ENCODE measurements at regions not wholly inside any gene's neighbourhood (a gene's known extent, or its start where the extent isn't known, plus 50 kb on each side); places are given as distances from the start of the nearest gene placed in this dataset.

- Mint-ChIP-seq H3K36me3 (no peaks in the 10 kb centered on the region), H3K4me3 (peak overlapping the region; percentile 5), H3K27me3 (no peaks in the 10 kb centered on the region), H3K9me3 (no peaks in the 10 kb centered on the region), H3K4me1 (ENCODE audit: unreplicated experiment) (peaks cover 16% of the 10 kb centered on the region), H3K27ac (no peak overlapping the region)
- no peak for TF ChIP-seq CTCF (conservative IDR thresholded peaks at IDR 0.05)
- no peak for DNase-seq (ENCODE audit: extremely low spot score, unreplicated experiment)
These were observed 334.1 kb upstream of the XYLT1 start for GRCh38 chr16:17804857-17805256.

GRCh38 chr16:17803625-17804410 is 333.1 kb upstream of the XYLT1 start:
- Mint-ChIP-seq H3K27me3 (no peaks in the 10 kb centered on the region), H3K27ac (no peak overlapping the region), H3K36me3 (no peaks in the 10 kb centered on the region), H3K4me1 (ENCODE audit: unreplicated experiment) (peaks cover 20% of the 10 kb centered on the region), H3K4me3 (no peak overlapping the region), H3K9me3 (no peaks in the 10 kb centered on the region)
- no peak for TF ChIP-seq CTCF (conservative IDR thresholded peaks at IDR 0.05)
- DNase-seq (ENCODE audit: extremely low spot score, unreplicated experiment) = no peak

GRCh38 chr16:17802571-17802970 is 331.8 kb upstream of the XYLT1 start:
- no peaks in the 10 kb centered on the region for H3K9me3 Mint-ChIP-seq
- H3K27me3 Mint-ChIP-seq = no peaks in the 10 kb centered on the region
- no peak for TF ChIP-seq CTCF (conservative IDR thresholded peaks at IDR 0.05)
- no peak for DNase-seq (ENCODE audit: extremely low spot score, unreplicated experiment)
- H3K27ac Mint-ChIP-seq = no peak overlapping the region
- no peaks in the 10 kb centered on the region for H3K36me3 Mint-ChIP-seq
- peaks cover 31% of the 10 kb centered on the region for H3K4me1 Mint-ChIP-seq (ENCODE audit: unreplicated experiment)
- H3K4me3 Mint-ChIP-seq = no peak overlapping the region

GRCh38 chr16:17801068-17801467 is 330.3 kb upstream of the XYLT1 start:
- no peaks in the 10 kb centered on the region for H3K9me3 Mint-ChIP-seq
- no peak overlapping the region for H3K4me3 Mint-ChIP-seq
- no peak for TF ChIP-seq CTCF (conservative IDR thresholded peaks at IDR 0.05)
- no peak for DNase-seq (ENCODE audit: extremely low spot score, unreplicated experiment)
- H3K27me3 Mint-ChIP-seq = no peaks in the 10 kb centered on the region
- H3K36me3 Mint-ChIP-seq = no peaks in the 10 kb centered on the region
- peaks cover 30% of the 10 kb centered on the region for H3K4me1 Mint-ChIP-seq (ENCODE audit: unreplicated experiment)
- no peak overlapping the region for H3K27ac Mint-ChIP-seq

GRCh38 chr16:17798716-17799115 is 328.0 kb upstream of the XYLT1 start:
- TF ChIP-seq CTCF (conservative IDR thresholded peaks at IDR 0.05) = no peak
- peaks cover 20% of the 10 kb centered on the region for H3K4me1 Mint-ChIP-seq (ENCODE audit: unreplicated experiment)
- no peak for DNase-seq (ENCODE audit: extremely low spot score, unreplicated experiment)
- no peak overlapping the region for H3K4me3 Mint-ChIP-seq
- H3K36me3 Mint-ChIP-seq = no peaks in the 10 kb centered on the region
- no peaks in the 10 kb centered on the region for H3K27me3 Mint-ChIP-seq
- H3K27ac Mint-ChIP-seq = no peak overlapping the region
- H3K9me3 Mint-ChIP-seq = no peaks in the 10 kb centered on the region

Data from type B pancreatic cell (in vitro differentiated cells).